ENCODE measurements at regions not wholly inside any gene's neighbourhood (a gene's known extent, or its start where the extent isn't known, plus 50 kb on each side); places are given as distances from the start of the nearest gene placed in this dataset.

DNA sequence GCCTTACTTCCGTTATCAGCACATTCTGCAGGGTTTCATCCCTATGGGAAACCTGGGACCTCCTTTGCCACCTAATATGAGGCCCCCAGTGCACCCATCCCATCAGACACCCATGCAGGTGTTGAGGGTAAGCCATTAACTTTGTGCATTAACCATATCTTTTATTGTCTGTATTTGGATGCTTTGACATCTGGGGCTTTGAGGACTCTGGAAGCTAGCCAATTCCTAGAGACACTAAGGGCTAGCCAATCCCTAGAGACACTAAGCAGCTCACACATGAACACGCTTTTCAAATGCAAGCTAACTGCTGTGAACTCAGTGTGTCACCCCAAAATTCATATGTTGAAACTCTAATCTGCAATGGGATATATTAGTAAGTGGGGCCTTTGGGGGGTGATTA lies 272.5 kb upstream of the COBL start:
- no peak for TF ChIP-seq CTCF (conservative IDR thresholded peaks at IDR 0.05; ENCODE audit: low read depth, low read length)
- no peak for TF ChIP-seq POLR2A (IDR thresholded peaks at IDR 0.05; ENCODE audit: low read depth, low read length)
- TF ChIP-seq RAD21 (IDR thresholded peaks at IDR 0.05; ENCODE audit: low read length): no peak
- TF ChIP-seq SMC3 (IDR thresholded peaks at IDR 0.05; ENCODE audit: low read depth, low read length): no peak
- no peak for TF ChIP-seq BHLHE40 (IDR thresholded peaks at IDR 0.05; ENCODE audit: low read depth, low read length)
